Activated CD4-positive, alpha-beta T cell treated with anti-CD3 and anti-CD28 coated beads, Interleukin-2, amount 50 U/mL, for 48 hours (primary cell): ENCODE measurements at regions not wholly inside any gene's neighbourhood (a gene's known extent, or its start where the extent isn't known, plus 50 kb on each side); places are given as distances from the start of the nearest gene placed in this dataset.
"Not testable (repeated sequence)": the region's sequence is repeated elsewhere in the genome, so short reads cannot be mapped to it uniquely, and the experiment has no call there.

ENCODE experiments used
- DNase-seq, 2 experiments: peaks; one replicate each; pipeline ENCODE4 v3.0.0-alpha.2; 2020

DNA sequence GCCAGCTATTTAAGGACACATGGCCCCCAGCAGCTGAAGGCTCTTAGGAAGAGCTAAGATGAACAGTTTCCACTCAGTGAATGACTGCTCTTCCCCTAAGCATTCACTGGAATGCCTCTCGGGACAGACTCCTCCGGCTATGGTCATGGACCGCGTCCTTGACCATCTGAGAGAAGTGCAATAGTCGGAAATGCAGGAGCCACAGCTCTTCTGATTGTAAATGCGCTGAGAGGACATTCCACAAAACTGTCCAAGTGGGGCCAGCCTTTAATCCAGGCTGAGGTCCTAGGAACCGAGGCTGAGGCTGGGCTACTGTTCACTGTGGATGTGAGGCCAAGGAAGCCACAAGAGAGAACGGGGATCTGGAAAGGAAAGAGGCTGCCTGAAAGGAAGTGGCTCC, 162.0 kb upstream of the TMEM72 start:
- no peak for DNase-seq

DNA sequence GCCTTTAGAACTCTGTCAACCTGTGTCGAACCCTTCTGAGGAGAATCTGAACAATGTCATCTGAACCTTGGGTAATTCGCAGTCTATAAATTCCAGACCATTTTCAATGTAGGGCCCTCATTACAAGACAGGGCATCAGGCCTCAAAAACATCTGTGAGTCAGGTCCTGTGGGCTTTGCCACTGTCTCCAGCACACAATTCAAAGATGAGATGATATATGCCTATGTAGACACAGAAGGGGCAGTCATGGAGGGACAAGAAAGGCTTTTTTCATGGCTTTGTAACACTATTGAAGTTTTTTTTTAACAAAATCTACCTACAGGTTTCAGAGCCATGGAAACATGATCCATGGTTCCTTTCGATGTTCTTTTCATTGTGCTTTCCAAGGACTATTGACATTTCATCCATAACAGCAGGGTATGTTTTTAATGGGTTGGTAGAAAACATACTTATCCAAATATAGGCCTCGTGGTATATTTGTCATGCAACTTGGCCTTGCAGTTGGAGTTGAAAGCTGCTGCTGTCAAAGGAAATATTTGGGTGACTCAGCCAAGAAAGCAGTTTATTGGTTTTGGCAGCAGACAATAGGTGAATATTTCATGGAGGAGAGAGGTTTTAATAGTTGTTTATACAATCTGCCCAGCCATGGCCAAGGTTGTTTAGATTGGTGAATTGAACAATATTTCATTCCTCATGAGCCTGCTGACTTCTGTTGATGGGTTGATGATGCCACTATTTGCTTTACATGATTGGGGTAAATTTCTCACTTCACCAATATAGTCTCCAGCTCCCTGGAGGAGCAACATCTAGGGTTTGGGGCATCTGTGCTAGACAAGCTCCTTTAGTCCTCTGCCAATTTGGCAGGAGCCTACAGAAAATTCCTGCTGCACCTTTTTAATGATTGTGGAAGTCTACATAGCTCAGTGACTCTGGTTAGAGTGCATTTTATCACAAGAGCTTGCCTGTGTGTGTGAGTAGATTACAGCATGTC, 158.4 kb upstream of the TMEM72 start:
- no peak for DNase-seq

DNA sequence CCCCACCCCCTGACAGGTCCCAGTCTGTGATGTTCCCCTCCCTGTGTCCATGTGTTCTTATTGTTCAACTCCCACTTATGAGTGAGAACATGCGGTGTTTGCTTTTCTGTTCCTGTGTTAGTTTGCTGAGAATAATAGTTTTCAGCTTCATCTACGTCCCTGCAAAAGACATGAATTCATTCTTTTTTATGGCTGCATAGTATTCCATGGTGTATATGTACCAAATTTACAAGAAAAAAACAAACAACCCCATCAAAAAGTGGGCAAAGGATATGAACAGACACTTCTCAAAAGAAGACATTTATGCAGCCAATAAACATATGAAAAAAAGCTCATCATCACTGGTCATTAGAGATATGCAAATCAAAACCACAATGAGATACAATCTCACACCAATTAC, 156.8 kb upstream of the TMEM72 start:
- not testable (repeated sequence) for DNase-seq

DNA sequence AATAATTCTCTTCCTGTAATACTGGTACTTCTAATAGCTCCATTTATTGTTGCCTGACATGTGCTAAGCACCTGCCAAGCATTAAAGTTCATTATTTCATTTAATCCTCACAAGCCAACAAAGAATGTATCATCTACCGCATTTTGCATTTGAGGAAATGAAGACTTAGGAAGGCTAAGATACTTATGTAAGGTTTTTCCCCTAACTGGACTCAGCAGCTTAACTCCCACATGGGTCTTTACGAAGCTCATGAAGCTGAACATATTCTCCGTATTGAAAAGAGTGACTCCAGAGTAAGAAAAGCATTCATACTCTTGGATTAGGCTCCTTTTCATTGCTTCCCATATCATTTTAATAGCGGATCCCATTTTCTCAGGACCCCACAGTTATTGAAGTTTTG, 155.7 kb upstream of the TMEM72 start:
- DNase-seq = no peak

DNA sequence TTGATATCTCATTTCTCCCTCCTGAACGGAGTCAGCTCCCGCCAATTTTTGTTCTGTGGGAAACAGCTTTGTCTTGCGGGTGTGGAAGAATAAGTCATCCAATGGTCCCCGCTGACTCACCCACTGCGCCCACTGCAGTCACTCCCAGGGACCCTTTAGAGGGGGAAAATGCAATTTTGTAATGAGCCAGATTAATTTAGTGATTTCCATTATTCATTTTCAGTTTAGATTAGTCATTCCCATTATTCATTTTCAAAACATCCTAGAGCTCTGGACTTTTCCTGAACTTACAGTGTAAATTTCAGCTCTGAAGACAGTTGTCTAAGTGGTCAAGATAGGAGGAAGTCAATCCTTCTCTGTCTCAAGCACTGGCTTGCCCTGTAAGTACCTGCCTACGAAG, 154.9 kb upstream of the TMEM72 start:
- no peak for DNase-seq

DNA sequence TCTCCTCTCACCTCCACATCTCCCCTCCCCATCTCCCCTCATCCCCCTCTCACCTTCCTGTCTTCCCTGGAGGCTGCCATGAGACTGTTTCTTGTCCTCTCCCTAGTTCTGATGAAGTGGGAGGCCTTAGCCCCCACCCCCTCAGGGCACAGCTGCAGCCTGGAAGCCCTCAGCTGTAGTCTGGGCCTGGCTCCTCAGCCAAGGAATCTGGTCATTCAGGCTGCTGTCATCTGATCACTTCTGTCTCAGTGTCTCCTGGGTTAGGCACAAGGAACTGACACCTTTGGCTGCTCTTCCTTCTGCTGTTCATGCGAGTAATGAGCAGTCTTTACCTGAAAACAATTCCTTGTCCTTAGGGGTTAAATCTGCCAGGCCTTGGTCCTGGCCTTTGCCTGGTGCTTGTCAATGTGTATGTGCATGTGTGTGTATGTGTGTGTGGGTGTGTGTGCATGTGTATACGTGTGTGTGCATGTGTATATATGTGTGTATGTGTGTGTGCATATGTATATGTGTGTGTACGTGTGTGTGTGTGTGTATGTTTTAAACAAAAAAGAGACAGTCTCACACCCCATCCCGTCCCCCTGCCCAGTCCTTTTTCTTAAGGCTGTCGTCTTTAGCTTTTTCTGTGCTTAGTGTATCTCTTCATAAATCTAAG, 153.5 kb upstream of the TMEM72 start:
- DNase-seq = no peak

DNA sequence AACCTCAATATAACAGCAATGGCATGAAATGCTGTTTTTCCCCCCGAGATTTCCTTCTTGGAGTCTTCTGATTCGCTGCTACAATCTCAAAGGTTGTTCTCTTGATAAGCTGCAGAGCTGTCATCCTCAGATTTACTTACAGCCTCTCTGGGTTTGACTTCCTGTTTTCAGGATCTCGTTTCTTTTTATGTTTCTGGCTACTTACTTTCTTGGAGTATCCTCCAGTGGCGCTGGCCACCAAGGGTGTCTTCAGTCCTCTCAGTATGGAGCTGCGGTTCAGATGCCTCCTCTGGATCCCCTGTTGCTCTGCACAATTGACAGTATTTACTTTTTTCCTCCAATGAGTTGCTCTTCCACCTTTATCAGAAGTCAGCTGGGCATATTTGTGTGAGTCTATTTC, 152.0 kb upstream of the TMEM72 start:
- DNase-seq = no peak

DNA sequence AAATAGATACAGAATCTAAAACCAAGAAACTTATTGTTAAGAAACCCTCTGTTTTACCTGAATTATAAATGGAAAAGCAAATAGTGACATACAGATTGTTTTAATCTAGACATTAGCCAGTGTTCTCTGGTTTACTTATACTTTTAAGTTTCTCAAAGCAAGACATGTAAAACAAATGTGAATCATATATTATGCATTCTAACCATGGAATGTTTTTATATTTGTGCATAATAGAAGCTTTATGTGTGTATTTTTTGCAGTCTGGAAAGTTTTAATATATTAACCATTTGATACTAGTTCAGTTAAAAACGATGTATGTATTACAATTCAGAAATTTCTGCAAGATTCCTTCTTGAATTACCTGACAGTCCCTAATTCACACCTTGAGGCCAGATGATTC, 150.6 kb upstream of the TMEM72 start:
- DNase-seq = no peak

DNA sequence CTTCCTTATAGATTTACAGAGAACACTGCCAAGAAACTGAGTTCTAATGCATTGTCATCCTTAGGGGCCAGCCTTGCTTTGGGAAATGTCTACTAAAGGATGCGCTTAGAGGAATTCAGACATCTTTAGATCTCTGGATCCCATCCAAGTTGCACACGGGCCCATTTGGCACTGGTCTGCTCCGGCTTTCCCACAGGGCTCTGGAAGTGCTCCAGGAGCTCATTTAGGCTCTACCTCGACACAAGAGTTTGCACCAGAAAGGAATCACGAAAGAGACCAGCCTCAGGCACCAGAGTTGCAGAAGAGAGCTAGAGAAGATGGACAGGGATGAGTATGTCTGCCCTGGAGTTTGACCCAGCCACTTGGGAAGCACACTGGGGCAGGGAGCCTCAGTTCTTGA, 150.1 kb upstream of the TMEM72 start:
- no peak for DNase-seq

DNA sequence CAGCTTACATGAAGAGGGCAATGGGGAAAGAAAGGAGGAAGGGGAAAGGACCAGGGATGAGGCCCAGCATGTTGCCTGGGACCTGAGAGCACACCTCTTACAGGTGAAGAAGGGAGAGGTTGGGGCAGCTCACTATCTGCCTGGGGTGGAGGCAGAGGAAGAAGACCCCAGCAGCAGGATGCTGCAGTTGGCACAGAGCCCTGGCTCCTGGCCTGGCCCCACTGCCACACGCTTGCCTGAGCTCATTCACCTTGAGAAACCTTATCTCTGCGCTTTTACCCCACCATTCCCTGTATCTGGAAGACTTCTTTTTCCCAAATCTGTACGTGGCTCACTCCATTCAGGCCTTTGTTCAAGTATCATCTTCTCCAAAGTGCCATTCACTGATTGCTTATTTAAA, 147.8 kb upstream of the TMEM72 start:
- DNase-seq = no peak

DNA sequence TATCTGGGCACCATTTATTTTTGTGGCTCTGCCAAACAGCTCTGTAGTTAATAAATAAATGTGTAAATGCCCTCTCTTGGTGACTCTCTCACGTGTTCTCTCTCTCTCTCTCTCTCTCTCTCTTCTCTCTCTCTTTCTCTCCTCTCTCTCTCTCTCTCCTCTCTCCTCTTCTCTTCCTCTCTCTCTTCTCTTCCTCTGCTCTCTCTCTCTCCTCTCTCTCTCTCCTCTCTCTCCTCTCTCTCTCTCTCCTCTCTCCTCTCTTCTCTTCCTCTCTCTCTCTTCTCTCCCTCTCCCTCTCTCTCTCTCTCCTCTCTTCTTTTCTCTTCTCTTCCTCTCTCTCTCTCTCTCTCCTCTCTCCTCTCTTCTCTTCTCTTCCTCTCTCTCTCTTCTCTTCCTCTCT, 145.8 kb upstream of the TMEM72 start:
- no peak for DNase-seq

DNA sequence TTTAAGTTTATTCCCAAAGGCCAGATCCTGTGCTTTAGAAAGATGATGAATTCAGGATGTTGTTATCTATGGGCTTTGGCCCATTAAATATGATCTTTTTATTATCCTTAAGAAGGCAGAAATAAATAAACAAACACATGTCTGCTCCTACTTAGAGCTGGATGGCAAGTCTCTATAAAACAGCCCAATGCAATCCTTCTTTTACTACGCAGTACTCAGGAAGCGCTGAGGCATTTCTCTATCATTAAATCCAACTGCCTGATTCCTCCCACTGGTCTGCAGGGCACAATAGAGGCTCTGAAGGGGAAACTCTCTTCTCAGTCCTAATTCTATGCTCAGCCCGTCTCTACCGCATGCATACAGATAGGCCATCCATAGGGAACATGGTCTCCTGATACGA, 144.5 kb upstream of the TMEM72 start:
- DNase-seq = no peak

DNA sequence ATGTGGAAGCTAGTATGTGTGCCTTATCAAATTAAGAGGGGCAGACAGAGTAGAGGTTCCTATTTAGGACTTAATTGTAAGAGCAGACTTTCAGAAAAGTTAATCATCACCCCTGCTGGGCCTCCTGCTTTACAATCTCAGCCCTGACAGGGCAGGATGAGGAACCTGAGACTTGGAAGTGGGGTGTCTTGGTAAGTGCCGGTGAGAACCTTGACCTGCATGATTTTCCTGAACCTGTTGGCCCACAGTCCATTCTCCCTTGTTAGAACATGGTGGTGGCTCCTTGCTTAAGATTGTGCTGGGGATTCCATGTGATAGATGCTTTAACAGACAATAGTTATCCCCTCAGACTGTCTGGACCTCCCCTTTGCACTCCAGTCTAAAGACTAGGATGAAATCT, 141.7 kb upstream of the TMEM72 start:
- DNase-seq = no peak

DNA sequence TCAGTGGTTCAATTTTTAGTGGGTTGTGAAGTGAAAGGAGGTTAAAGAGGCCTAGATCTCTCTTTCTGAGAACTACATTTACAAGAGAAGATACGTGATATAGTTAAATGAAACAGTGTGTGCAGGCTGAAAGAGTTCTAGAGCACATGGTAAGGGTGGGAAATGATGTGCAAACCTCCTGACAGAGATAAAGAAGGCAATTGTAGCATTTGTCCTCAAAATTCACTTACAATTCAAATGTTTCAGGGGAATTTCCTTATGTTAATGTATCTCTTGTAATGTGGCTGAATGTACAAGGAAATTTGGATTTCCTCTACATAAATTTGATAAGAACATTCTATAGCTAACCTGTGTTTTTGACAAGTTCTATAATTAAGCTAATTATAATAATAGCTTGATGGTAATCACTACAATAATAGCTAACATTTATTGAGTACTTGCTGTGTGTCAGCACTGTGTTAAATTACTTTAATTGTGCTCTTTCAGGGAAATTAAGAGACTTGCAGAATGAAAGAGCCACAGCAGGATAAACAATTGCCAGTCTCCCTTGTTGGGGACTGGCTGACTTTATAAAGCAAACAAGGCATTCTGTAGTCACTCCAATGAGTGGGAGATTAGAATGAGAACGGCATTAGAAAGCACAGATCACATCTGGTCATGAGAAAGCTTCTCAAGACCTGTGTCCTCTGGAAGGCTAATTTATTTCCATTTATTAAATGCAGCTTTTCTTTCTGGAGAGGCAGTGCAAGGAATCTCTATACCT, 139.7 kb upstream of the TMEM72 start:
- DNase-seq = no peak

DNA sequence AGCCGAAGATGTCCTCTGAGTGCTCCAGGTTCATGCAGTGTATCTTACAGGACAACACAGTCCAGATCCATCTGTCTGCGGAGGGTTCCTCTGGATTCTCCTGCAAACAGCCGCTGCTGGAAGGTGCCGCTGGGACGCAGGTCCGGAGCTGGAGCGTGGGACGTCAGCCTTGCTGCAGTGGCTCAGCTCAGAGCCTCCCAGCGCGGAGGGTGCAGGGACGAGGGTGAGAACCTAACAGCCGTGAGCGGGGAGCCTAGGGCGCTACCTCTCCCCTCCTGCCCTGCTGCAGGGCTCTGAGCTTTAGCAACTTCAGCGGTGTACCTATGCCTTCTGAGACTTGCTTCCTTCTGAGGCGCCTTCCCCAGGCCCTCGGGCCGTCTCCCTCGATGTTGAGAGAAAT, 137.6 kb upstream of the TMEM72 start:
- no peak for DNase-seq

DNA sequence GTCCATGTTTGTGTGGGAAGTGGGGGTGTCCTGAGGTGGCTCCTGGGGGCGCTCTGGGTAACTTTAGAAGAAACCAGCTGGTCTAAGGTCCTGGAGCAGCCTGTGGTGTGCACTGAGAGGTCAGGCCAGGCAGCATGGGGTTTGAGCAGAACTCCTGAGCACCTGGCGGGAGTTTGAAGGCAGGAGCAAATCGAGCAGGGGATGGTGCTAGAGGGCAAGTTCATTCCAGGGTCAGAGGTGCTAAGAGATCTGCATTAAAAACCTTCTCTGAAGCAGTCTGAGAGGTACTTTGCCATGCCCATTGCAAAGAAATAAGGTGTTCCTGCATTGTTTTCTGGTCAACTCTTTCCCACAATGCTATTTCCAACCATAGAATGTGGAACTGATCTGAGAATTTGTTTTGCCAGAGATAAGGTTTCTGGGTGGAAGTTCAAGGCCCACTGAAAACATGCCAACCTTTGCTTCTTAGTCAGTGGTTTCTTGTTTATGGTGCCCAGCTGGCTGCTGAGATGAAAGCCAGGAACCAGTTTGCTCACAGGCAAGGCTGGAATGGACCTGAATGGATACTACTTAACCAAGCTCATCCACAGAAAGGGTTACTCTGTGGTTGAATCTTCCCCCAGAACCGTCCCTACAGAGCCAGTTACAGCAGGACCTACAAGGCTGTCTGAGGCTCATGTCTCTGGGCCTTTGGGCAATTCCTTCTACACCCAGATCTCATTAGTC, 136.3 kb upstream of the TMEM72 start:
- DNase-seq = no peak

DNA sequence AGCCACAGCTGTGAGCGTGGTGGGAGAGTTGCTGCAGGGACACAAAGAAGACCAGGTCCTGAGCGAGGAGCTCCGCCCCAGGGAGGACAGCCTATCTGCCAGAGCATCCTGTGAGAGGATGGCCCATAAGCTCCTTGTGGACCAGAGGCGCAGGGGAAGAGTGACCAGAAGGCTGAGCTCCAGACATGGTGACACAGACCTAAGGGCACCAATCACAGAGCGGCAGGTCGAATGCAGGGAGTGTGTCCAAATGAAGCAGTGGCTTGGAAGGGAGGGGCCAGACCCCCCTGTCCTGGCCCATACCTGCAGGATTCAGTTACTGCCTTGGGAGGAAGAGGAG, 135.8 kb upstream of the TMEM72 start:
- DNase-seq = no peak

DNA sequence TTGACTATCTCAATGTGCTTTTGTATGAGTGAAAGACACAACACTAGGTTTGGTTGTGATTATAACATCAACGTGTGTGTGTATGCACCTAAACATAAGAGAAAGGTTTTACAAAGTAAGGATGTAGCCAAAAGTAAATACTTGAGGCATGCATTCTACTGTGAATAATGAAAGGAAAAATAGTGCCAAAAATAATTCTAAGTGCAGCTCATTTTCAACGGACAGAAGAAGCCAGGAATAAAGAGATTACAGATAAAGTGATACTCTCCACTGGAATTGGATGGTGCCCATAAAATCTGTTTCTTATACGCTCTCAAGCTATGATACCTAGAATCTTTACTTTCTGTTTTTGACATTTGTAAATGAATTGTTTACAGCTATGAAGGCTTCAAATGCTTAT, 135.0 kb upstream of the TMEM72 start:
- DNase-seq = no peak

DNA sequence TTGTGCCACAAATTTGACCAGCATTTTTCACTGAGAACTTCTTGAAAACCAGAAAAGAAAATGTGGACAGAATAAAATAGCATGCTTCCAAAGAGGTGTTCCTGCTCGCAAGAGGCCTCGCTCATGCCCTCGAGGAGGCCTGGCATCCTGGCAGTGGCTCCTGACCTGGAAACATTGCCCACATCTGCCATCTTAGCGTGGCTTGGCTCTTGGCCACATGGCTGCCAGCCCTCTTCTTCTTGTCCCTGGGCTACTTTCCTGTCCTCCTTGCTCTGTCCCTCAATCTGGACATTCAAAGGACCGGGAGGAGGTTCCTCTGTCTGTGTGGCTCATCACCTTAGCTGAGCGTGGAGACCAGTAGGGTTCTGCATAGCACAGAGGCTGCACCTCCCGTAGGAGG, 131.6 kb upstream of the TMEM72 start:
- DNase-seq = no peak

DNA sequence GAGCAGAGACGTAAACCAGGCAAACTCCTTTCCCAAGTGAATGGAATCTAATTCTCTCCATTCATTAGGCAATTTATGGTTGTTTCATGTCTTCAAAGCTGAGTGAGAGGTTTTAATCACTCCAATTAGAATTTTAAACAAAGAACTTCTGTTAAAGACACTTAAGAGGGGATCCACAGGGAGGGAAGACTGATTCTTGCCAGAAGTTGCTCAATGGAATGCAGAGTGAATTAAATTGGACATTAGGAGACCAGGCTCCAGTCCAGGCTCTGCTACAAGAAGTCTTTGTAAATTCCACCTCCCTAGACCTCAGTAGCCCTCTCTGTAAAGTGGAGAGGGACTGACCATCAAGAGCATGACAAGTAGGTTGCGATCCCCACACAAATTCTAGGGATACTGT, 130.7 kb upstream of the TMEM72 start:
- no peak for DNase-seq

DNA sequence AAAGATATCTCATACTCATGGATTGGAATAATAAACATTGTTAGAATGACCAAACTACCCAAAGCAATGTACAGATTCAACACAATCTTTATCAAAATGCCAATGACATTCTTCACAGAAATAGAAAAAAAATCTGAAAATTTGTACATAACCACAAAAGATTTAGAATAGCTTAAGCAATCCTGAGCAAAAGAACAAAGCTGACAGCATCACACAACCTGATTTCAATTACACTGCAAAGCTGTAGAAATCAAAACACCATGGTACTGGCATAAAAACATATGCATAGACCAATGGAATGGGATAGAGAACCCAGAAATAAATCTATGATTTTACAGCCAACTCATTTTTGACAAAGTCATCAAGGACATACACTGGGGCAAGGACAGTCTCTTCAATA, 130.0 kb upstream of the TMEM72 start:
- DNase-seq = no peak

DNA sequence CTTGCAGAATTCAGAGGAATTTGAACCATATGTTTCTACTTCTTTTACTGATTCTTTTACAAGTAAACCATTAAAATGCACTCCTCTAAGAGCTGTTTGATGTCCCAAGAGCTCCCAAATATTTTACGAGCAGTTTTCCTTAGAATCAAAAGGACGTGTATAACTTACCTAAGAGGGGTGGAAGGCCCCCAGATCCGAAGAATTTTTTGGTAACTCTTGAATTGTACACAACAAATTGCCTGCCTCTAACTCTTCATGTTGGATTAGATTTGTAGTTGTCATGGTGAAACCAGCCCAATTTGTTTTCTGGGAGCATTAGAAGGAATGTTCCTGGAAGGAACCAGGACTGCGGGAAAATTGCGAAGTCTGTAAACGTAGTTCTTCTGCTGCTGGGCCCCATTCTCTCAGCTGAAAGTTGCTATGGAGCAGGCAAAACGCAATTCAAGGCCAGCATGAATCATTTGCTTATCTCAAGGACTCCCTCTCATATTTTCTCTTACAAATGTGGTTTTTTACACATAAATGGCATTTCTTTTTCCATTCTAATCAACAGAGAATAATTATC, 124.8 kb upstream of the TMEM72 start:
- DNase-seq = no peak
